Mesodermal cell (in vitro differentiated cells): ENCODE measurements at regions not wholly inside any gene's neighbourhood (a gene's known extent, or its start where the extent isn't known, plus 50 kb on each side); places are given as distances from the start of the nearest gene placed in this dataset.
"Not testable (repeated sequence)": the region's sequence is repeated elsewhere in the genome, so short reads cannot be mapped to it uniquely, and the experiment has no call there.

Experiments used
- H3K27ac ChIP-seq: 2 replicates; pipeline ENCODE4 v1.7.0; 2013; ENCODE audit warnings: mild to moderate bottlenecking, low read depth, low read length, moderate library complexity; ENCODE audit not compliant: severe bottlenecking
- H3K36me3 ChIP-seq: 2 replicates; pipeline ENCODE4 v1.7.1; 2013; ENCODE audit warnings: mild to moderate bottlenecking, low read length, moderate library complexity; ENCODE audit not compliant: control insufficient read depth, insufficient read depth
- H3K4me1 ChIP-seq: one replicate; pipeline ENCODE4 v1.7.1; 2013; ENCODE audit warnings: mild to moderate bottlenecking, low read length; ENCODE audit not compliant: insufficient read depth, control insufficient read depth, poor library complexity, severe bottlenecking
- H3K4me3 ChIP-seq: 2 replicates; pipeline ENCODE4 v1.7.0; 2013; ENCODE audit warnings: low read length, control low read depth, mild to moderate bottlenecking; ENCODE audit not compliant: insufficient read depth, poor library complexity, severe bottlenecking; ENCODE audit errors: extremely low read depth
- H3K9me3 ChIP-seq: 2 replicates; pipeline ENCODE4 v1.7.1; 2013; ENCODE audit warnings: mild to moderate bottlenecking, low read length, moderate library complexity; ENCODE audit not compliant: control insufficient read depth
- WGBS, 2 experiments: methylation state at CpG; one replicate each; pipeline ENCODE4 v1.1.5; 2013; ENCODE audit warnings: missing lambda C conversion rate in 2 of 2; ENCODE audit not compliant: insufficient coverage in 2 of 2; 5-methylcytosine and 5-hydroxymethylcytosine counted together

- Histone ChIP-seq H3K9me3 (no peaks in the 10 kb centered on the region), H3K27ac (no peak overlapping the region), H3K4me1 (no peaks in the 10 kb centered on the region), H3K4me3 (no peak overlapping the region), H3K36me3 (no peaks in the 10 kb centered on the region)
Measured at GRCh38 chr4:160492181-160492580, 1389.3 kb downstream of the RAPGEF2 start.

- 100% methylated on average over 1 of the region's 1 CpG; no CpG with 5 or more reads in 1 of the 2 experiments for WGBS, 2 experiments
- Histone ChIP-seq H3K36me3 (no peaks in the 10 kb centered on the region), H3K9me3 (no peaks in the 10 kb centered on the region), H3K27ac (no peak overlapping the region), H3K4me3 (no peak overlapping the region), H3K4me1 (no peaks in the 10 kb centered on the region)
Measured at GRCh38 chr4:160493206-160493605, 1390.3 kb downstream of the RAPGEF2 start.

GRCh38 chr4:160495356-160495755 is 1392.5 kb downstream of the RAPGEF2 start:
- no peak overlapping the region for H3K27ac ChIP-seq
- H3K4me1 ChIP-seq, result no peaks in the 10 kb centered on the region
- no peak overlapping the region for H3K4me3 ChIP-seq
- no peaks in the 10 kb centered on the region for H3K36me3 ChIP-seq
- WGBS, 2 experiments, result 67% methylated on average over 1 of the region's 2 CpGs; no CpG with 5 or more reads in 1 of the 2 experiments
- no peaks in the 10 kb centered on the region for H3K9me3 ChIP-seq

- 82 to 97% methylated on average over 4 of the region's 4 CpGs for WGBS, 2 experiments
- Histone ChIP-seq H3K36me3 (no peaks in the 10 kb centered on the region), H3K4me1 (no peaks in the 10 kb centered on the region), H3K4me3 (no peak overlapping the region), H3K9me3 (no peaks in the 10 kb centered on the region), H3K27ac (no peak overlapping the region)
Measured at GRCh38 chr4:160498211-160498610, 1395.3 kb downstream of the RAPGEF2 start.

- 95 to 100% methylated on average over 1 to 2 of the region's 4 CpGs for WGBS, 2 experiments
- Histone ChIP-seq H3K4me1 (no peaks in the 10 kb centered on the region), H3K27ac (no peak overlapping the region), H3K36me3 (no peaks in the 10 kb centered on the region), H3K4me3 (no peak overlapping the region), H3K9me3 (no peaks in the 10 kb centered on the region)
Measured at GRCh38 chr4:160505724-160506123, 1402.8 kb downstream of the RAPGEF2 start.

- Histone ChIP-seq H3K9me3 (no peaks in the 10 kb centered on the region), H3K4me1 (no peaks in the 10 kb centered on the region), H3K27ac (no peak overlapping the region), H3K4me3 (no peak overlapping the region), H3K36me3 (no peaks in the 10 kb centered on the region)
Measured at GRCh38 chr4:160510928-160511327, 1408.0 kb downstream of the RAPGEF2 start.

- Histone ChIP-seq H3K4me1 (no peaks in the 10 kb centered on the region), H3K36me3 (no peaks in the 10 kb centered on the region), H3K9me3 (no peaks in the 10 kb centered on the region), H3K4me3 (no peak overlapping the region), H3K27ac (no peak overlapping the region)
- WGBS, 2 experiments, result 81% methylated on average over 2 of the region's 3 CpGs; no CpG with 5 or more reads in 1 of the 2 experiments
Measured at GRCh38 chr4:160514126-160514525, 1411.2 kb downstream of the RAPGEF2 start.

GRCh38 chr4:160523231-160523630 is 1420.4 kb downstream of the RAPGEF2 start:
- H3K9me3 ChIP-seq, result no peaks in the 10 kb centered on the region
- no peaks in the 10 kb centered on the region for H3K4me1 ChIP-seq
- 86% methylated on average over 1 of the region's 1 CpG; no CpG with 5 or more reads in 1 of the 2 experiments for WGBS, 2 experiments
- H3K36me3 ChIP-seq, result no peaks in the 10 kb centered on the region
- H3K27ac ChIP-seq, result no peak overlapping the region
- H3K4me3 ChIP-seq, result no peak overlapping the region

- Histone ChIP-seq H3K4me3 (no peak overlapping the region), H3K36me3 (no peaks in the 10 kb centered on the region), H3K4me1 (no peaks in the 10 kb centered on the region), H3K9me3 (no peaks in the 10 kb centered on the region), H3K27ac (no peak overlapping the region)
- 76% methylated on average over 2 of the region's 5 CpGs; no CpG with 5 or more reads in 1 of the 2 experiments for WGBS, 2 experiments
Measured at GRCh38 chr4:160537681-160538080, 1434.8 kb downstream of the RAPGEF2 start.

GRCh38 chr4:160546201-160546600 is 1443.3 kb downstream of the RAPGEF2 start:
- H3K27ac ChIP-seq, result no peak overlapping the region
- no peaks in the 10 kb centered on the region for H3K4me1 ChIP-seq
- WGBS, 2 experiments, result no CpG with 5 or more reads among the region's 1 CpG

GRCh38 chr4:160549951-160550519 is 1447.2 kb downstream of the RAPGEF2 start:
- H3K4me1 ChIP-seq, H3K9me3 ChIP-seq, H3K36me3 ChIP-seq, H3K4me3 ChIP-seq, H3K27ac ChIP-seq: not testable (repeated sequence)
- 96 to 98% methylated on average over 17 to 27 of the region's 32 CpGs for WGBS, 2 experiments

More at GRCh38 chr4:160546201-160546600, 1443.3 kb downstream of the RAPGEF2 start:
- Histone ChIP-seq H3K4me3 (no peak overlapping the region), H3K9me3 (no peaks in the 10 kb centered on the region), H3K36me3 (no peaks in the 10 kb centered on the region)
